HUES48 (cell line): ENCODE measurements at regions not wholly inside any gene's neighbourhood (a gene's known extent, or its start where the extent isn't known, plus 50 kb on each side); places are given as distances from the start of the nearest gene placed in this dataset.

ENCODE experiments used
- H3K27ac ChIP-seq: one replicate; pipeline ENCODE4 v1.7.0; 2013; ENCODE audit warnings: low read depth, low read length, inconsistent platforms
- H3K27me3 ChIP-seq: 2 replicates; pipeline ENCODE4 v1.6.1; 2013; ENCODE audit warnings: mild to moderate bottlenecking, low read length; ENCODE audit not compliant: control insufficient read depth, insufficient read depth
- H3K36me3 ChIP-seq: 2 replicates; pipeline ENCODE4 v1.6.1; 2013; ENCODE audit warnings: low read length; ENCODE audit not compliant: control insufficient read depth, insufficient read depth
- H3K4me1 ChIP-seq: 2 replicates; pipeline ENCODE4 v1.6.1; 2013; ENCODE audit warnings: mild to moderate bottlenecking, low read length; ENCODE audit not compliant: control insufficient read depth, insufficient read depth
- H3K4me3 ChIP-seq: 2 replicates; pipeline ENCODE4 v1.5.1; 2013; ENCODE audit warnings: mild to moderate bottlenecking, low read depth, low read length
- H3K9ac ChIP-seq: 2 replicates; pipeline ENCODE4 v1.6.1; 2013; ENCODE audit warnings: mild to moderate bottlenecking, low read depth, low read length, moderate library complexity
- H3K9me3 ChIP-seq: 2 replicates; pipeline ENCODE4 v1.6.1; 2013; ENCODE audit warnings: low read length; ENCODE audit not compliant: control insufficient read depth, insufficient read depth

DNA sequence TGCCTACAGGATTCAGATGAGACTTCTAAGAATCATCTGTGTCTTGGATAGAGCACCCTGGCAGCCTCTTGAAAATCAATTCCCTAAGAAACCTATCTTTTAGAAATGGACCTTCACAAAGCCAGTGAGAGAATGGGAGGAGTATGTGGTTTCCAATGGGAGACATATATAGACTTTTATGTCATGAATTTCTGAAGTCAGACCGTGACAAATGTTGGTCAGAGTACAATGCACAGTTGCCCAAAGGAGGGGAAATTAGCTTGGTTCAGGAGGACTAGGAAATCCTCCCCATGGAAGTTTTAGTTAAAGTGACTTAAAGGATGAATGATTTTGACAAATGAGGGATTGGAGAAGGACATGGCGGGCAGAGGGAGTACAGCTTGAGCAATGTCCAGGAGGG is 194.4 kb downstream of the DAD1 start:
- H3K4me1 ChIP-seq, result no peaks in the 10 kb centered on the region
- no peaks in the 10 kb centered on the region for H3K27me3 ChIP-seq
- no peaks in the 10 kb centered on the region for H3K9me3 ChIP-seq
- no peak overlapping the region for H3K27ac ChIP-seq
- H3K9ac ChIP-seq, result no peak overlapping the region
- H3K36me3 ChIP-seq, result no peaks in the 10 kb centered on the region
- no peak overlapping the region for H3K4me3 ChIP-seq

DNA sequence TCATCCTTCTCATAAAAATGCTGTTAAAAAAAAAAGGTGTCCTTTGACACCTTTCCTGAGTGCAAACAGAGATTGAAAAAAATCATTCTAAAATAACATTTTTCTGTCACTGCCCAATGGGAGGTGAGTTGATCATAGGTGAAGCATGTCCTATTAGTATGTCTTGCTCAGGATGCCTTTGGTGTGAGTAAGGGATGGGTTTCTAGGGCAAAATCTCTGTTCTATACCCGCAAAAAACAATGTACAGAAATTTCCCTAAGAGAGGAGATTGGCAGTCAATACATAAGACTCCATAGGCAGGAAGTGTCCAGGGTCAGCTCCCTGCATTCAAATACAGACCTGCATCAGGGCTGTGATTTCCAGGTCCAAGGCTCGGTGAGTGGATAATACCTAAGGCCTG is 195.2 kb downstream of the DAD1 start:
- Histone ChIP-seq H3K27me3 (no peaks in the 10 kb centered on the region), H3K4me3 (no peak overlapping the region), H3K4me1 (no peaks in the 10 kb centered on the region), H3K9ac (no peak overlapping the region), H3K36me3 (no peaks in the 10 kb centered on the region), H3K9me3 (no peaks in the 10 kb centered on the region), H3K27ac (no peak overlapping the region)

DNA sequence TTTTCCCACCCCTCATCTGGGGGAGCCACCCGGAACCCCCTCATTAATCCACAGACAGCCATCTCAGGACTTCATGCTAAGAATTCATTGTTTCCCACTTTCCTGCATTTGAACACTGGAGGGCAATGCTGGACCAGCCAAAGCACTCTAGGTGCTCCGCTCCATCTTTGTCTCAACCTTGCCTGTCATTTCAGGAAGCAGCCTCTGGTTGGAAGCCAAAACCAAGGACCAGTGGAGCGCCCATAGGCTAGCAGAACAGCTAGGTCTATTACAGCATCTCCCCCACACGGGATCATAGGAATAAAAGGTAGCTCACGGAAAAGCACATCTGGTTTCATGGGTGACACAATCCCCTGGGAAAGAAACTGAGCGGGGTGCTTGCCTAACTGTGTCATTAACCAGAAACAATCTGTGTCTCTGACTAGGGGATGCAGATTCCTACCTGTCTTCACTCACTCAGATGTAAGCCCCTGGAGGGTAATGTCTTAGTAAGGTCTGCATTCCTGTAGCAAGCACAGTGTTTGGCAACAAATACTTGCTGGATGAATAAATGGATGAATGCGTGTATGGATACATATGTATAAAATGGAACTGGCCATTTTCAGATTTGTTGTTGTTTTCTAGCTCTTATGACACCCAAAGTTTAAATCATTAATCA is 197.0 kb downstream of the DAD1 start:
- Histone ChIP-seq H3K27me3 (no peaks in the 10 kb centered on the region), H3K9ac (no peak overlapping the region), H3K4me1 (peaks cover 2% of the 10 kb centered on the region; the same call in 1 of the 2 replicates), H3K27ac (no peak overlapping the region), H3K9me3 (no peaks in the 10 kb centered on the region), H3K36me3 (no peaks in the 10 kb centered on the region), H3K4me3 (no peak overlapping the region)

DNA sequence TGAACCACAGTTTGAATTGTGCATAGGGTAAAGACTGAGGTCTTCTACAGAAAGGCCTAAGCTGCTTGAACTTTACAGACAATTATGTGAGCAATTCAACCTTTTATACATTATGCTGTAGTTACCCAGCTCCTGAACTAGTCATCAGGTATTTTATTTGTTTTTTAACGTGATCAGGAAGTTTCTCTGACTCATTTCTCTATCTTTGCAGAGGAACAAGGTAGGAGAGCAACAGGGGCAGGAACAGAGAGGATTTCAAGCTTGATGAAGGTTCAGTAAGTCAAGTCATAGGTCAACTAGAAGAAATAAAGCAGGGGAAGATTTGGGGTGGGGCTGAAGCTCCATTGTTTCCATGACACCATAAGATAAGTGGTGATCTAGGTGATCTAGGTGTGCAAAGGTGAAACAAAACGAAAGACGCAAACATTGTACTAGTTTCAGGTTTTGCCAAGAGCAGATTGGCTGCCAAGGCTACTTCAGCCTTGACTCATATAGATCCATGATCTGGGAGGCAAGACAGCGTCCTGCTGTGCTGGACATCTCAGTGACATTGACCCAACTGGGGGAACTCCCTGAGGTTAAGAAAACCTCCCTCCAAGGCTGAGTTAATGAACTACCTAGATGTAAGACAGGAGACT is 198.1 kb downstream of the DAD1 start:
- Histone ChIP-seq H3K27me3 (no peaks in the 10 kb centered on the region), H3K9me3 (no peaks in the 10 kb centered on the region), H3K9ac (no peak overlapping the region), H3K4me3 (no peak overlapping the region), H3K4me1 (peaks cover 2% of the 10 kb centered on the region; the same call in 1 of the 2 replicates), H3K36me3 (no peaks in the 10 kb centered on the region), H3K27ac (no peak overlapping the region)

DNA sequence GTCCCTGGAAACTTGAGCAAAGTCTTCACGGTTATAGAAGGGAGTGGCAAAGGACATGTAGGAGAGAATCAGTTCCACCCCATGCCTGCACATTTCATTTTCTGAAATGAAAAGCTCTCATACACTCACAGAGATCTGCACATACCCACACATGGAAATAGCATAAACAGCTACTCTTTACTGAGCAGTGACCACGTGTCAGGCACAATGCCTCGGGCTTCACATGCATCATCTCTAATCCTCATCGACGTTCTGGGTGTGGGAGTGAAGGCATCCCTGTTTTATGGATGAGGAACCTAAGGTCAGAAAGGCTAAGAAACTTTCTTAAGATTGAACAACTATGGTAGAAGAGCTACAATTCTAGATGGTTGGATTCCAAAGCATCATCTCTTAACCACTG is 198.8 kb downstream of the DAD1 start:
- Histone ChIP-seq H3K27me3 (no peaks in the 10 kb centered on the region), H3K4me3 (no peak overlapping the region), H3K9me3 (no peaks in the 10 kb centered on the region), H3K36me3 (no peaks in the 10 kb centered on the region), H3K27ac (no peak overlapping the region), H3K4me1 (peaks cover 2% of the 10 kb centered on the region; the same call in 1 of the 2 replicates), H3K9ac (no peak overlapping the region)

- Histone ChIP-seq H3K36me3 (no peaks in the 10 kb centered on the region), H3K9me3 (no peaks in the 10 kb centered on the region), H3K9ac (no peak overlapping the region), H3K27ac (no peak overlapping the region), H3K4me1 (peaks cover 2% of the 10 kb centered on the region; the same call in 1 of the 2 replicates), H3K4me3 (no peak overlapping the region), H3K27me3 (no peaks in the 10 kb centered on the region)
These were observed 200.1 kb downstream of the DAD1 start for GRCh38 chr14:22388669-22389595.

DNA sequence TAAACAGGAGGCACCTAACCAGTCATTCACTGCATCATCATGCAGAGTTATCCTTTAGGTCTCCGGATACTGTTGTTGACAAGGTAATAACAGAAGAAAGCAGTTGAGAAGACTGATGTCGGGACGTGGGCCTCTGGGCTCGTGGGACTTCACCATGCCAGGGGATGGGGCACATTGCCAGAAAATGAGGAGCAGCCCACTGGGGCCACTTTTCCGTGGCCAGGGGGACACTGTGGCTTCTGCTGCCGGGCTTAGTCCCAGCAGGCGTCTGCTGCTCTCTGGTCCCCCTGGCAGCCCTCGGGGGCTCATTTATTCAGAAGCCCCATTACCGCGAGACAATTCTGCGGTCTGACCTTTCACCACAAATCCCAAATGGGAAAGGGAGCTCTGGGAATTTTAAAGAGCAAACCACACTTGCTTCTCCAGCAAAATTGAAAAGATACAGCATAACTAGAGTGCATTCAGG is 201.2 kb downstream of the DAD1 start:
- H3K4me3 ChIP-seq, result no peak overlapping the region
- H3K36me3 ChIP-seq, result no peaks in the 10 kb centered on the region
- H3K27me3 ChIP-seq, result no peaks in the 10 kb centered on the region
- H3K9ac ChIP-seq, result no peak overlapping the region
- peaks cover 2% of the 10 kb centered on the region; the same call in 1 of the 2 replicates for H3K4me1 ChIP-seq
- H3K27ac ChIP-seq, result no peak overlapping the region
- H3K9me3 ChIP-seq, result no peaks in the 10 kb centered on the region

GRCh38 chr14:22386924-22387775 is 201.9 kb downstream of the DAD1 start:
- H3K9me3 ChIP-seq, result no peaks in the 10 kb centered on the region
- H3K9ac ChIP-seq, result no peak overlapping the region
- no peaks in the 10 kb centered on the region for H3K36me3 ChIP-seq
- no peak overlapping the region for H3K27ac ChIP-seq
- H3K27me3 ChIP-seq, result no peaks in the 10 kb centered on the region
- H3K4me1 ChIP-seq, result peaks cover 2% of the 10 kb centered on the region; the same call in 1 of the 2 replicates
- no peak overlapping the region for H3K4me3 ChIP-seq

DNA sequence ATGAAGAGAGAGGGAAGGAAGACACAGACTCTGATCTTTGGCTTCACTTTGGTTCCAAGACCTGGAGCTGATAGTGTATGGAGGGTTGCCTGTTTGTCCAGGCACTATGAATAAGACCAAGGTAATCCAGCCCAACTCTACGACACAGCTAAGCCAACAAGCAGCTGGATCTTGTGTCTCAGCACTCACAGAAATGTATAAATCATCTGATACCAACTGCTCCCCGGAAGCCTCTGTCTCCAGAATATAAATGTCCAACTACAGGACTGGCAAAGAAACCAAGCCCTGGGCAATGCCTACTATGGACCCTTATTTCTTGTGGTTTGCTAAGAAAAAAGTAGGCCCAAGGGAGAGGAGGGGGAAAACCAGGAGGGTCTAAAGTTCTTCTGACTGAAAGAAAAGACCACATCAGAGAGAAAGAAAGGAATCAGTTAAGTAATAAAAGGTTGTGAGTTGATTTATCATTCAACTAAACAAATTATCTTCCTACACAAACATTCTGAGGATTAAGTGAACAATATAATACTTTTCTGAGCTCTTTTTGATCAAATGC is 204.0 kb downstream of the DAD1 start:
- Histone ChIP-seq H3K36me3 (no peaks in the 10 kb centered on the region), H3K27me3 (no peaks in the 10 kb centered on the region)

GRCh38 chr14:22384167-22384549 is 204.9 kb downstream of the DAD1 start:
- Histone ChIP-seq H3K9me3 (no peaks in the 10 kb centered on the region), H3K27ac (no peak overlapping the region), H3K4me3 (no peak overlapping the region), H3K27me3 (no peaks in the 10 kb centered on the region), H3K4me1 (peaks cover 7% of the 10 kb centered on the region; the same call in 1 of the 2 replicates), H3K36me3 (no peaks in the 10 kb centered on the region), H3K9ac (no peak overlapping the region)

More for the DNA sequence above, 204.0 kb downstream of the DAD1 start:
- no peak overlapping the region for H3K9ac ChIP-seq
- no peak overlapping the region for H3K27ac ChIP-seq
- H3K4me3 ChIP-seq, result no peak overlapping the region
- H3K4me1 ChIP-seq, result peaks cover 7% of the 10 kb centered on the region; the same call in 1 of the 2 replicates
- no peaks in the 10 kb centered on the region for H3K9me3 ChIP-seq
